ENCODE measurements at regions not wholly inside any gene's neighbourhood (a gene's known extent, or its start where the extent isn't known, plus 50 kb on each side); places are given as distances from the start of the nearest gene placed in this dataset.

GRCh38 chr4:117477925-117478324, 392.5 kb upstream of the TRAM1L1 start:
- TF ChIP-seq CTCF (IDR thresholded peaks at IDR 0.05): no peak
- TF ChIP-seq POLR2A (IDR thresholded peaks at IDR 0.05): no peak

Measured in Peyer's patch (tissue), 4 donors.